Activated naive CD4-positive, alpha-beta T cell treated with anti-CD3 and anti-CD28 coated beads, Interleukin-2, amount 50 U/mL, for 24 hours (primary cell): ENCODE measurements at regions not wholly inside any gene's neighbourhood (a gene's known extent, or its start where the extent isn't known, plus 50 kb on each side); places are given as distances from the start of the nearest gene placed in this dataset.
A peak's percentile ranks its signal among the peaks of the same experiment; 100 is the strongest.
"Not testable (repeated sequence)": the region's sequence is repeated elsewhere in the genome, so short reads cannot be mapped to it uniquely, and the experiment has no call there.

Experiments used
- H3K27ac Mint-ChIP-seq: one replicate; pipeline ENCODE4 v1.8.0; 2021; ENCODE audit warnings: mild to moderate bottlenecking, mixed read lengths
- H3K27me3 Mint-ChIP-seq: one replicate; pipeline ENCODE4 v1.8.0; 2021; ENCODE audit warnings: mixed read lengths
- H3K36me3 Mint-ChIP-seq: one replicate; pipeline ENCODE4 v1.8.0; 2021; ENCODE audit warnings: mixed read lengths
- H3K4me1 Mint-ChIP-seq: one replicate; pipeline ENCODE4 v1.8.0; 2021; ENCODE audit warnings: mixed read lengths
- H3K4me3 Mint-ChIP-seq: one replicate; pipeline ENCODE4 v1.8.0; 2021; ENCODE audit warnings: mild to moderate bottlenecking, mixed read lengths
- H3K9me3 Mint-ChIP-seq: one replicate; pipeline ENCODE4 v1.8.0; 2021; ENCODE audit warnings: mixed read lengths

DNA sequence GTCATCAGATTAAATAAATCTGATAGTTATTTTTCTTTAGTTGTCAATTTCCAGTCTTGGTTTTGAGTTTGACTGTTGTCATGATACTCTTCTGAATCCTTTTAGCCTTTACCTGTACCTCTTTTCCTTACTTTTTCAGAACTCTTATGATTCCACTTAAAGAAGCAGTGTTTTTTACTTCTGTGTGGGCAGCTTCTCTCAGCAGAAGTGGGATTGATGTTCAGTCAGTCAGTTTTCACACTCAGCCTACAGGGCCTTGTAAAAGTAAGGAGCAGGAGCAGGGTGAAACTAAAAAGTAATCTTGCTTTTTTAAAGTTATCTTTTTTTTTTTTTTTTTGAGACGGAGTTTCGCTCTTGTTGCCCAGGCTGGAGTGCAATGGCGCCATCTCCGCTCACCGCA lies 75.1 kb downstream of the HAUS1 start:
- Mint-ChIP-seq H3K4me1 (peaks cover 70% of the 10 kb centered on the region), H3K27ac (peak overlapping the region; percentile 92), H3K9me3 (no peaks in the 10 kb centered on the region), H3K27me3 (no peaks in the 10 kb centered on the region), H3K4me3 (peak overlapping the region; percentile 60), H3K36me3 (peaks cover 6% of the 10 kb centered on the region)

DNA sequence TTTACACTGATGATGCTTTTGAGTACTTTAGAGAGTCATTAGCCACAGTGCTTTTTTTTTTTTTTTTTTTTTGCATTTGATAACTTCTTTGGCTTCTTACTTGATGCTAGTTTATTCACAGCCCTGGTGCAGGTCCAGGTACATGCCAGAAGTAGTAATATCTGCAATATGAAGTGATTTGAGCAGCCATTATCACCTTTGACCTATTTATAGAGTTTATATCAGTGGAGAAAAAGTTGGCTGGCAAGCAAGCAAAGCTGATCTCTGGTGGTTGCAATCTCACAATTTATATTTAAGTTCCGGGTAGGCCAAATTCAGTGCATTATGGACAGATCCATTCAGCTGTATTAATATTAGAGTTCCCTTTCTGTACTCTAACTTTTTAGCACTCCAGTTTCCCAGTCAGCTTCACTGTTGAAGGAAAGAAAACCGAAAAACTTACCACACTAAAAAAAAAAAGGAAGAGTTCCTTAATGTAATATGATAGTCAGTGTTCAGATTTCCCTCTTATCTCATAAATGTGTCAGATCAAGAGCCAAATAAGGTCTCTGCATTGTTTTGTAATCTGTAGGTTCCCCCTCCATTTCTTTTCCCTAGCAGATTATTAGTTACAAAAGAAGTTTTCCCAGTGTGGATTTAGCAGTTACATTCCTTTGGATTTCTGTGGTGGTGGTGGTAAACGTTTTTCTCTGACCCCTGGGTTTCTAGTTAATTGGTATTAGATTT lies 78.6 kb downstream of the HAUS1 start:
- H3K27ac Mint-ChIP-seq, result peak overlapping the region; percentile 49
- H3K4me1 Mint-ChIP-seq, result peaks cover 70% of the 10 kb centered on the region
- H3K36me3 Mint-ChIP-seq, result peaks cover 7% of the 10 kb centered on the region
- no peaks in the 10 kb centered on the region for H3K27me3 Mint-ChIP-seq
- peak overlapping the region; percentile 70 for H3K4me3 Mint-ChIP-seq
- H3K9me3 Mint-ChIP-seq, result no peaks in the 10 kb centered on the region

GRCh38 chr18:46184296-46184695 lies 80.1 kb downstream of the HAUS1 start:
- H3K36me3 Mint-ChIP-seq, H3K27me3 Mint-ChIP-seq, H3K27ac Mint-ChIP-seq, H3K4me3 Mint-ChIP-seq, H3K9me3 Mint-ChIP-seq: not testable (repeated sequence)
- peaks cover 67% of the 10 kb centered on the region for H3K4me1 Mint-ChIP-seq

- peaks cover 67% of the 10 kb centered on the region for H3K4me1 Mint-ChIP-seq
- no peaks in the 10 kb centered on the region for H3K9me3 Mint-ChIP-seq
- H3K36me3 Mint-ChIP-seq, result peaks cover 3% of the 10 kb centered on the region
- H3K27ac Mint-ChIP-seq, result no peak overlapping the region
- no peak overlapping the region for H3K4me3 Mint-ChIP-seq
- H3K27me3 Mint-ChIP-seq, result no peaks in the 10 kb centered on the region
These were observed 80.5 kb downstream of the HAUS1 start for GRCh38 chr18:46184727-46185126.

DNA sequence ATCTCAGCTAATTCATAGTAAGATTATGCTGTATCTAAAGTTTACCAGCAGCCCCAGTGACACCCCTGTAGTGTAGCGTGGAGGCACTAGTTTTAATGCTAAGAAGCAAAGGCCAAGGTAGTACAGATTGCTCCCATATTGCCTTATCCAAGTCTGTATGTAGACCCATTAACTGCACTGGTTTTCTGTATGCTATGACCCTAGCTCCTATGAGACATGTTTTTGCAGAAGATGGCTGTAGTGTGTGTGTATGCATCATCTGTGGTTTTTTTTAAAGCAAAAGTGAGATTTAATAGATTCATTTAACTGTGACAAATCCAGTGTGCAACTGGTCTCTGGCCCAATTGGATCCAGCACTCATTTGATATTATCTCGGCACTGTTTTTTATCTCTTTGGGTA lies 86.5 kb downstream of the HAUS1 start:
- H3K27me3 Mint-ChIP-seq, result no peaks in the 10 kb centered on the region
- peaks cover 4% of the 10 kb centered on the region for H3K36me3 Mint-ChIP-seq
- peaks cover 40% of the 10 kb centered on the region for H3K4me1 Mint-ChIP-seq
- H3K4me3 Mint-ChIP-seq, result no peak overlapping the region
- H3K9me3 Mint-ChIP-seq, result no peaks in the 10 kb centered on the region
- H3K27ac Mint-ChIP-seq, result no peak overlapping the region

DNA sequence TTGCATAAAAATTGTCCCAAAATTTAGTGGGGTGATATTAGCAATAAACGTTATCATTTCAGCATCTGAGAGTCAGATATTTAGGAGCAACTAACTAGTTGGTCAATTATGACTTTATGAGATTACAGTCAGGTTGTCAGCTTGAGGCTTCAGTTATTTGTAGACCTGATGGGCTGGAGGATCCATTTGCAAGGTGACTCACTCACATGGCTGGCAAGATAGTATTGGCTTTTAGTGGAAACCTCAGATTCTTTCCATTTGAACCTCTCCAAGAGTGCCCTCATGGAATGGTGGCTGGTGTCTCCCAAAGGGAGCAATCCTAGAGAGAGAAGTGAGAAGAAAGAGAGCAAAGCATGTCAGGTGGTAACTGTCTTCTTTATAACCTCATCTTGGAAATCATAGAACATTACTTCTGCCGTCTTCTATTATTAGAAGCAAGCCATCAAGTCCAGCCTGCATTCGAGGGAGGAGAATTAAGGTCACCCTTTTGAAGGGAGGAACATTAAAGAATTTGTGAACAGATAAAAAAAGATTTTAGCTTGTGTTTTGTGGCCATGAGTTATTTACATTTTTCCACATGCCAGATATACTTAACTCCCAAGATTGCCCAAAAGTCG lies 92.5 kb downstream of the HAUS1 start:
- no peaks in the 10 kb centered on the region for H3K9me3 Mint-ChIP-seq
- peaks cover 8% of the 10 kb centered on the region for H3K36me3 Mint-ChIP-seq
- no peak overlapping the region for H3K27ac Mint-ChIP-seq
- H3K27me3 Mint-ChIP-seq, result no peaks in the 10 kb centered on the region
- no peak overlapping the region for H3K4me3 Mint-ChIP-seq
- peaks cover 58% of the 10 kb centered on the region for H3K4me1 Mint-ChIP-seq

DNA sequence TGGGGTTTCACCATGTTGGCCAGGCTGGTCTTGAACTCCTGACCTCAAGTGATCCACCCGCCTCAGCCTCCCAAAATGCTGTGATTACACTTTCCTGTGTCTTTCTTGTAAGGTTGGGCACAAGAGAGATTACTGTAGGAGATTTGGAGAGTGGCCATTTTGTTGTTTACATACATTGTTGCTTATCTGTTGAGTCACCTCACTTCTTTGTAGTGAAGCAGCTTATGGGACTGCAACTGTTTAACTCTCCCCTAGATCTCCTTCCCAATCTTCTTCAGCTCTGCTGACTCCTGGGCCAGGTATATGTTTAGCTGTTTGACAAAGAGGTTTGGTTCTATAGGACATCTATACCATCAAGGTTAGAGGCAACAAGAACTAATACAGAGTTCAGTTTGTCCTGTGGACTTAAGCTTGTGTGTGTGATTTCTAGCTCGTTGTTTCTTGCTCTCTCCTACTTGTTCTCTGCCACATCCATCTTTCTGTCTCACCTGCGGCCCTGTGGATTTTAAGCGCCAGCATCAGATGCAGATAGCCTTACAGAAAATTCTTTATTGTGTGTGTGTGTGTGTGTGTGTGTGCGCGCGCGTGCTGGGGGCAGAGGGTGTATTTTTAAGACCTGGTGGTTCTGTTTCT lies 95.4 kb downstream of the HAUS1 start:
- H3K4me3 Mint-ChIP-seq, result no peak overlapping the region
- H3K27me3 Mint-ChIP-seq, result no peaks in the 10 kb centered on the region
- peaks cover 11% of the 10 kb centered on the region for H3K36me3 Mint-ChIP-seq
- peaks cover 77% of the 10 kb centered on the region for H3K4me1 Mint-ChIP-seq
- no peaks in the 10 kb centered on the region for H3K9me3 Mint-ChIP-seq
- peak overlapping the region; percentile 68 for H3K27ac Mint-ChIP-seq

DNA sequence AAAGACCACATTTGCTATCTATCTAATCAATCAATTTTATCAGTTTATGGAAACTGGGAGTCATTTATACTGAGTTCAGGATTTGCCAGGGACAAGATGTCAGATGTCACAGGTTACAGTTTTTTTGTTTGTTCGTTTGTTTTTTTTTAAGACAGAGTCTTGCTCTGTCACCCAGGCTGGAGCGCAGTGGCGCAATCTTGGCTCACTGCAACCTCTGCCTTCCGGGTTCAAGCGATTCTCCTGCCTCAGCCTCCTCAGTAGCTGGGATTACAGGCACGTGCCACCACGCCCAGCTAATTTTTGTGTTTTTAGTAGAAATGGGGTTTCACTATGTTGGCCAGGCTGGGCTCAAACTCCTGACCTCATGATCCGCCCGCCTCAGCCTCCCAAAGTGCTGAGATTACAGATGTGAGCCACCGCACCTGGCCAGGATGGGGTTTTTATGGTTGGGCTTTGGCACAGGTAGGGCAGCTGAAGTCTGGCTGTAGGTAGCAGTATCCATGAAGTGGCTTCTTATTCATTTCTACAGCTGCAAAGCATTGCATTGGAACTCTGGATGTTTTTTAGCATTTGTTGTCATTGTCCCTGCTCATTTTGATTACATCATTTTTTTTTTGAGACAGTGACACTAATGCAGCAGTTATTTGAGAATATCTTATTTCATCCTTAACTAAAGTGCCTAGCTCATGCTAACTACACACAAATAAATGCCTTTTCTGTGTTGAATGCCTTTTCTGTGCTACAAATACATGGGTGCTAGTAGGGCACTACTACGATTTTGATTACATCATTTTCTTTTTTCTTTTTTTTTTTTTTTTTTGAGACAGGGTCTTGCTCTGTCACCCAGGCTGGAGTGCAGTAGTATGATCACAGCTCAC lies 96.2 kb downstream of the HAUS1 start:
- H3K9me3 Mint-ChIP-seq, H3K27ac Mint-ChIP-seq, H3K27me3 Mint-ChIP-seq, H3K4me3 Mint-ChIP-seq: not testable (repeated sequence)
- Mint-ChIP-seq H3K36me3 (peaks cover 11% of the 10 kb centered on the region), H3K4me1 (peaks cover 84% of the 10 kb centered on the region)

GRCh38 chr18:46204143-46204542 lies 100.0 kb downstream of the HAUS1 start:
- Mint-ChIP-seq H3K9me3 (no peaks in the 10 kb centered on the region), H3K36me3 (peaks cover 8% of the 10 kb centered on the region), H3K4me3 (no peak overlapping the region), H3K27ac (no peak overlapping the region), H3K4me1 (peaks cover 92% of the 10 kb centered on the region), H3K27me3 (no peaks in the 10 kb centered on the region)

- peak overlapping the region; percentile 55 for H3K27ac Mint-ChIP-seq
- no peaks in the 10 kb centered on the region for H3K27me3 Mint-ChIP-seq
- H3K36me3 Mint-ChIP-seq, result peaks cover 7% of the 10 kb centered on the region
- peaks cover 92% of the 10 kb centered on the region for H3K4me1 Mint-ChIP-seq
- H3K4me3 Mint-ChIP-seq, result peak overlapping the region; percentile 31
- no peaks in the 10 kb centered on the region for H3K9me3 Mint-ChIP-seq
These were observed 103.8 kb downstream of the HAUS1 start for GRCh38 chr18:46207985-46208384.

DNA sequence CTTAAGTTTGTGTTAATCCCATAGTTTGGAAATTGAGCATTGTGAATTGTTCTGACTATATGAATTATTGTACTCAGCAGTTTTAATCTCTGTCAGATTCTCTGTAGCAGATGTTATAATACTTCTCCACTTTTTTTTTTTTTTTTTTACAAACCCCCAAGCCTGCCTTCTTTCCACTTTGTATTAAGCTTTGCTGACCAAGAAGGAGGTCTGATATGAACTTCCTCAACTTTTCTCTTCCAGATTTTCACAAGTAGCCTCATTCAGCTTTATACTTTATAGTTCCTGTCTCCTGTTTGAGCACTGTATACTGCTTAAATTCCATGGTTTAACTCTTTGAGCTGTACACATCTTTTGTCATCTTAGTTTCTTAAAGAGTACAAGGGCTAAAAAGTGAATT lies 105.0 kb downstream of the HAUS1 start:
- Mint-ChIP-seq H3K36me3 (peaks cover 7% of the 10 kb centered on the region), H3K27ac (peak overlapping the region; percentile 63), H3K4me1 (peaks cover 88% of the 10 kb centered on the region), H3K27me3 (no peaks in the 10 kb centered on the region), H3K9me3 (no peaks in the 10 kb centered on the region), H3K4me3 (no peak overlapping the region)

- Mint-ChIP-seq H3K4me3 (peak overlapping the region; percentile 56), H3K4me1 (peaks cover 88% of the 10 kb centered on the region), H3K27me3 (no peaks in the 10 kb centered on the region), H3K9me3 (no peaks in the 10 kb centered on the region), H3K27ac (peak overlapping the region; percentile 93), H3K36me3 (peaks cover 10% of the 10 kb centered on the region)
These were observed 107.6 kb downstream of the HAUS1 start for GRCh38 chr18:46211816-46212215.

DNA sequence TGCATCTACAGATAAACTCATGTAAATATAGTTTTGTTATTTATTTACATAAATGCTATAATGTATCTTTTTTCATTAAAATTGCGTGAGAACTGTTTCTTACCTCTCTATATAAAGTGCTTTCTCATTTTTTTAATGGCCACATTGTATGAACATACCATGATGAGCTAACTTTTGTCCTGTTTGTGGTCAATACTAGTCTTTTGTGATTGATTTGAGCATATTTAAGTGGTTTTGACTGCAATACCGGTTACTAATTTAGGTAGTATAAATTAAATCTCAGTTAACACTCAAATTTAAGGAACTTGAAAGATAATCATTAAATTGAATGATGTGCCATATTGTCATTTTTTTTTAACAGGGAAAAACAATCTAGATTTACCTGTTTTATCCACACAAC lies 108.2 kb downstream of the HAUS1 start:
- Mint-ChIP-seq H3K27ac (peak overlapping the region; percentile 93), H3K27me3 (no peaks in the 10 kb centered on the region), H3K9me3 (no peaks in the 10 kb centered on the region), H3K36me3 (peaks cover 13% of the 10 kb centered on the region), H3K4me3 (peak overlapping the region; percentile 56), H3K4me1 (peaks cover 92% of the 10 kb centered on the region)

DNA sequence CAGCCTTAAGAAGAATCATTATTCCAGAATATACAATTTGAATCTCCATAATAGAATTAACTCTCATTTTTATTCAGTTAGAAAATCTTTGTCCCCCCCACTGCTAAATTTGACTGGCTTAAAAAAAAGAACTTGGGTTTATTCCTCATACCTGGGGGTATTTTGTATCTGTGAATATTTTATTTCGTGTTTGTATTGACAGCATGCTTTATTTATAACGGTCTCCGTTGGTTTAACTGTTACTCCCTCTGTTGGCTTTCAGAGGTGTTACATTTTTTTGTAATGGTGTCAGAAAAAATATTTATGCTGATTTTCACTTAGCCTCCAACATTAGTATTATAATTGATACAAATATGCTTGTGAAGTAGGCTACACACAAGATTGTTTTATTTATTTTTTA lies 109.1 kb downstream of the HAUS1 start:
- Mint-ChIP-seq H3K36me3 (peaks cover 16% of the 10 kb centered on the region), H3K4me3 (peak overlapping the region; percentile 40), H3K4me1 (peaks cover 92% of the 10 kb centered on the region), H3K9me3 (no peaks in the 10 kb centered on the region), H3K27me3 (no peaks in the 10 kb centered on the region), H3K27ac (peak overlapping the region; percentile 73)

DNA sequence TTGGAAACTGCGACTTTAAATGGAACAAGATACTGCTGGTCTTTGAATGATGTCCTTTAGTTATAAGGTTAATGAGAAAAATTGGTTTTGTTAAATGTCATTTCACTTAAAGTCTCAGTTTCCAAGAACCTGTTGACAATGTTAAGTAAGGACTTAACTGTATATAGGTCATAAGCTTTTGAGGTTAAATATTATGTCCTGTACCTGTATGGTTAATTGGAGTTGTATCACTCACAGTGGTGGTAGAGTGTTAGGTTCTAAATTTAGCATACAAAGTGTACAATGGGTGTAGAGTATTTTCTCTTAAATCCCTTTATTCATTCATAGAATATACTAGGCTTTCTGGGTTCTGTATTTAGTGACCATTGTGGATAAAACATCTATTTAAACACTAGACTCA lies 110.2 kb downstream of the HAUS1 start:
- H3K27ac Mint-ChIP-seq, result no peak overlapping the region
- no peaks in the 10 kb centered on the region for H3K27me3 Mint-ChIP-seq
- peaks cover 21% of the 10 kb centered on the region for H3K36me3 Mint-ChIP-seq
- no peaks in the 10 kb centered on the region for H3K9me3 Mint-ChIP-seq
- no peak overlapping the region for H3K4me3 Mint-ChIP-seq
- H3K4me1 Mint-ChIP-seq, result peaks cover 90% of the 10 kb centered on the region
